Activated CD8-positive, alpha-beta memory T cell treated with anti-CD3 and anti-CD28 coated beads for 48 hours (primary cell): ENCODE measurements at regions not wholly inside any gene's neighbourhood (a gene's known extent, or its start where the extent isn't known, plus 50 kb on each side); places are given as distances from the start of the nearest gene placed in this dataset.
"Not testable (repeated sequence)": the region's sequence is repeated elsewhere in the genome, so short reads cannot be mapped to it uniquely, and the experiment has no call there.

Experiments used
- DNase-seq, 3 experiments: peaks; one replicate each; pipeline ENCODE4 v3.0.0-alpha.2; 2020; ENCODE audit warnings: low read depth in 2 of 3, low spot score in 2 of 3

- DNase-seq: no peak
These were observed 384.3 kb upstream of the ACTRT1 start for GRCh38 chrX:128436397-128437103.

- no peak for DNase-seq
These were observed 373.3 kb upstream of the ACTRT1 start for GRCh38 chrX:128425546-128425945.

DNA sequence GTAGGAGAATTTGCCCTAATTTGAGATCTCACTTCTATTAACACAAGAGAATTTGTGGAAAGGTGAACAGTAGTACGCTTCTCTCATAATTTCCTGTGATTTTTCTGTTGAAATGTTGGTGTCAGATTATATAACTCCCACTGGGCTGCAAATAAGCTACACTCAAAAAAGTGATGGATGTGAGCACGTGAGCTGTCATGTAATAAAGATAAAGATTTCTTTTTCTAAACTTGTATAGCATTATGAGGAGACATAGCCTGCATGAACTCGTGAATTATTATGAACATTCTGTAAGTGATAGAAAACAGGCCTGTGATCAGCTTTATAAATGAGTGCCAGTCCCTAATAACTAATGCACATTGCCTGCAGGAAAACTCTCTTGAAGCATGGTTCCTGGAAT, 356.6 kb upstream of the ACTRT1 start:
- DNase-seq: no peak

DNA sequence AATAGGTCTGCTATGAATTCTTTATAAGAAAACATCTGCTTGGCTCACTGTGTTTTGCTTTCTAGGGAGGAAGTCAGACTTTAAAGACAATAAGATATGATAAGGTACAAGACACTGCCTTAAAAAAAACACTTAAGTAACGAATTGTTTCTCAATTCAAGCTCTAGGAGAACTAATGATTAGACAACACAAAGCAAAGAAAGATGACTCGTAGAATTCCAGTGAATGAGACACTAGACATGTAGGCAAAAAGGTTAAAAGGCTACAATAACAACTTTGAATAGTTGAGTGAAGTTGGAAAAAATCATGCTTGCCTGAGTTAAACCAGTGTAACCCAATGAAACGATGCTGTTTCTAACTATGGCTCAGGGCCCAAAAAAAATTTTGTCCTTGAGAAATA, 344.4 kb upstream of the ACTRT1 start:
- DNase-seq: no peak

DNA sequence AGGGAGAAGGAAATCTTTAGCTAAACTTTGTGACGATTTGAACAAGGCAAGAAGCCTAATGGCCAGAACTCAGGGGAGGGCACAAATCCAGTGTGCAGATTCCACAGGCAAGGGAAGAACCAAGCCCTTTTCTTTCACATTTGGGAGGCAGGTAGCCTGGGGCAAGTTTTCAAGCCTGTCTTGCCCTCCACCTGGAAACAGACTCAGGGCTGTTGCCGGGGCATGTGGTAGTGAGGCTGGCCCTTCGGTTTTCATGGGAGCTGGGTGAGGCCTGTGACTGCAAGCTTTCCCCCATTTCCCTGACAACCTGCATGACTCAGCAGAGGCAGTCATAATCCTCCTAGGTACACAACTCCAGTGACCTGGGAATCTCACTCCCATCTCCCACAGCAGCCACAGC, 331.6 kb upstream of the ACTRT1 start:
- not testable (repeated sequence) for DNase-seq

DNA sequence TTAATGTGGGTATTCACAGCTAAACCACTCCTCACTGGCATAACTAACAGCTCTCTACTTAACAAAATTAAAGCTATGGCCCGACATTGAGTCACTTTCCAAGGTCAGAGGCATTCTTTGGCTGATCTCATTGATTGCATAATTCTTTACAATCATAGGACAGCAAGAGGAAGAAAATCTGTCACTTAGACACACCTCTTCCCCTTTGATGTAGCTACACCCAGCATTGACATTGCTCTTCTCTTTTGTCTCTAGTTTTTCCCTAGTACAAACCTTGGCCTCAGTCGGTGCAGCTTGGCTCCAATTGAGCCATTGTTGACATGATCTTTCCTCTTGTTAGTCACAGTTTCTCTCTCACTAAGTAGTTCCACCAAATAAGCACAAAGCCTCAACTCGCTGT, 313.3 kb upstream of the ACTRT1 start:
- no peak for DNase-seq

DNA sequence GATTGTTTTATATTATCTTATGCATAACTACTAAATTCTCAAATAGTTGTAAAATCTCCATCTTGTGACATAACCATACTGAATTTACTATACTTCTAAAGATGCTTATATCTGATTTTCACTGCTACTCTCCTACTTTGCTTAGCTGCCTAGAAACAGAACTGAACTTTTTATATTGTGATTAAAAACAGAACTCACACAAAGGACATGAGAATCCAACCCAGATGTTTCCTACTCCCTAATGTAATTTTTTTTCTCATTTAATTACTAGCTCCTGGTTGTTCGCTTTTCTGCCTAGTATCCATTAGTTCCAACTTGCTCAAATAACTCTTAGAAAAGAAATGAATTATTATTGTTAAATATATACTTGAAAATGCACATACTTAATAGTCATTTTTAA, 283.5 kb upstream of the ACTRT1 start:
- DNase-seq: no peak

- no peak for DNase-seq
These were observed 282.6 kb upstream of the ACTRT1 start for GRCh38 chrX:128334821-128335220.

GRCh38 chrX:128310912-128311311, 258.7 kb upstream of the ACTRT1 start:
- DNase-seq: no peak

DNA sequence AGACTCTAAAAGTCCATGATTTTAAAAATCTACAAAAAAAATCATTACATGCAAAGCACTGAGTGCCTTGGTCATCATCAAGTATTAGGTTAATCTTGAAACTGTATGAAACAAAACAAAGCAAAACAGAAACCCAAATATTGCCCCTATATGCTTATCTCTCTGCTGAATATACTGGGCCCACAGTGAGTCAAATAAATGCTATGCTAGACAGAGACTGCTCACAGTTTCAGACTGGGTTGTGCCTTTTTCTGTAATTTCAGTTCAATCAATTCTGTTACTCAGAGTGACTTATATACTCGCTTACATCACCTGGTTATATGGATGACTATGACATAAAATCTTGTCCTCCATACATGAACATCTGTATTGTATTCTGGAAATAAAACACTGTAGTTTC, 257.1 kb upstream of the ACTRT1 start:
- no peak for DNase-seq

GRCh38 chrX:128294198-128294597, 242.0 kb upstream of the ACTRT1 start:
- DNase-seq: no peak

DNA sequence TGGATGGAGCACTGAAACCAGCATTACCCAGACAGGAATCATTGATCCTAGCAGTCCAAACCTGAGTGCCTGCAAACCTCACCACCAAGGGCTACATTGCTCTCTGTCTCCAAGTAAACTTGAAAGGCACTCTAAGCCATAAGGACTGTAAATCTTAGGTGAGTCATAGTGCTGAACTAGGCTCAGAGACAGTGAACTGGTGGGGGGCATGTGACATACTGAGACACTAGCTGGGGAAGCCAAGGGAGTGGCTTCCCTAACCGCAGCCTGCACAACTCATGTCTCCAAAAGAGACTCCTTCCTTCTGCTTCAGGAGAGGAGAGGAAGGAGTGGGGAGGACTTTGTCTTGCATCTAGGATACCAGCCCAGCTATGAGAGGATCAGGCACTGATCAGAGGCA, 235.5 kb upstream of the ACTRT1 start:
- DNase-seq: no peak

- no peak for DNase-seq
These were observed 198.4 kb upstream of the ACTRT1 start for GRCh38 chrX:128250621-128251020.

- no peak for DNase-seq
These were observed 164.2 kb upstream of the ACTRT1 start for GRCh38 chrX:128216364-128216763.

DNA sequence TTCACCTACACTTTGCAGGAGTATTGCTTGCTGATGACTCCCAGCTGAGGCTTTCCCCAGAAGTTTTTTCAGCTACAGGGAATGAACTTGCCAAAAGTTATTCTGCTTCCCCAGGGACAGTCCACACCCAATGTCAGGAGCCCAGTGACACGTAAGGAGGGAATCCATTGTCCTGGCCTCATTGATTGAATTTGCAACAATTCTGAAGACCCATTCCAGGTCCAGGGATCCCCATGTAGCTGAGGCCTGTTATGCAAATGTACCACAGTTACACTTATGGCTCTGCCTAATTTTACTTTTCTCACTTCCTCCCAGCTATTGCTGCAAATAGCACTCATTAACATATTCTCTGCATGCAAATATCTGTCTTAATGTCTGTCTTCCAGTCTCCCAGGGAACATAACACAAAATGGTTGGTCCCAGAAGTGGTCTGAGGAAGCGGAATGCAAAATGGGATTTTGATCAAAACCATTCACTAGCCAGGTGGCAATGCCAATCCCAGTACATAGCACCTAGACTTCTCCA, 113.7 kb upstream of the ACTRT1 start:
- no peak for DNase-seq

DNA sequence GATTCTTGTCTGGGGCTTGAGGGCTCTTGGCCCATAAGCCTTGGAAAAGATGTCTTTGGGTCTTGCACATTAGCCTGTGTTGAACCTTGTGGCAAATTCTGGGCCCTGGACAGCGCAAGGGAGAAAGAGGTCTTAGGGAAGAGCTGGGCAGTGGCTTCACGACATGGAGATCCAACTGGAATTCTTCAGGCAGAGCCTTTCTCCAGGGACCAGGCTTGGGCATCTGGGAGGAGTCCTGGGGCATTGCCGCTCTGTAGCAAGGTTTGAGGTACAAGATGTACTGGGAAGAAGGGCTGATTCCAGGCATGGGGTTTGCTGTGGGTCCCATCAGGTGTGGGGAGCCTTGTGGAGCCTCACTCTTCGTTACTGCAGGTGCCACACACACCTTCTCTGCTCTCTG, 104.0 kb upstream of the ACTRT1 start:
- no peak for DNase-seq

DNA sequence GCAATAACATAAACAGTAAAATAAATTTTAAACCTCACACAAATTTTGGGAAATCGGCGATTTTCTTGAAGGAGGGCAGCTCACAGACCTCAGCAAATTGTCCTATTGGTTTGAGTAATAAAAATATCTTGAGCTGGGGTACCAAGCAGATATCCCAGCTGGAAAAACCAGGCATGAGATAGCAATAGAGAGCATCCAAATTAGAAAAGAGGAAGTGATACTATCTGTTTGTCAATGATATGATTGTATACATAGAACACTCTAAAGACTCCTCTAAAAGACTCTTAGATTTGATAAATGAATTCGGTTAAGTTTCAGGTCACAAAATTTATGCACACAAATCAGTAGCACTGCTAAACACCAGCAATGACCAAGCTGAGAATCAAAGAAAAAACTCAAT, 90.5 kb upstream of the ACTRT1 start:
- DNase-seq: no peak

- DNase-seq: no peak
These were observed 54.4 kb upstream of the ACTRT1 start for GRCh38 chrX:128106630-128107029.

GRCh38 chrX:128105659-128106058, 53.5 kb upstream of the ACTRT1 start:
- no peak for DNase-seq
